NCI-H69 (cell line): ENCODE measurements at regions not wholly inside any gene's neighbourhood (a gene's known extent, or its start where the extent isn't known, plus 50 kb on each side); places are given as distances from the start of the nearest gene placed in this dataset.
A peak's percentile ranks its signal among the peaks of the same experiment; 100 is the strongest.
"Not testable (repeated sequence)": the region's sequence is repeated elsewhere in the genome, so short reads cannot be mapped to it uniquely, and the experiment has no call there.

Experiments
- DNase-seq: peaks from one replicate; lab custom pipeline; 2025; lab: John Stamatoyannopoulos, UW

DNA sequence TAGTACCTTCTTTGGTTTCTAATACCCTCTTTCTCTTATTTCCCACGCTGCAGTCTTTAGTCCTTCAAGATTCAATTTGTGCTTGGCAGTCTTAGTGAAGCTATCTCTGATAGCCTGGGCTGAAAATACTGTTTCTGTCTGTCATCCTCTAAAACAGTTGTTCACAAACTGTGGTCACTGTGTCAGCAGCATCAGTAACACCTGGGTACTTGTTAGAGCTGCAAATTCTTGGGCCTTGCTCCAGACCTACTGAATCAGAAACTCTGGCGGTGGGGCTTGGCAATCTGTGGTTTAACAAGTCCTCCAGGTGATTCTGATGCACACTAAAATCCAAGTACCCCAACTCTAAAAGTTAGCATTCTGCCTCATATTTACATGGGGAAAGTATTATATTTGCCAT is 217.5 kb upstream of the SEL1L start:
- no peak for DNase-seq

DNA sequence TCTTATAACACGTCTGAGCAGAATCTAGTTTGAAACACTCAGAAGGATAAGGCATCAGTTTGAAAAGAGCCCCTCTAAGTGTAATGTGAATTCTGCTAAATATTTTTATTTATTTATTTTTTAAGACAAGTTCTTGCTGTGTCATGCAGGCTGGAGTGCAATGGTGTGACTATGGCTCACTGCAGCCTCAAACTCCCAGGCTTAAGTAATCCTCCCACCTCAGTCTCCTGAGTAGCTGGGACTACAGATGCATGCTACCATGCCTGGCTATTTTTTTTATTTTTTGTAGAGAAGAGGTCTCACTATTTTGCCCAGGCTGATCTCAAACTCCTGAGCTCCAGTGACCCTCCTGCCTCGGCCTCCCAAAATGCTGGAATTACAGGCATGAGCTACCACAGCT is 225.9 kb upstream of the SEL1L start:
- no peak for DNase-seq

DNA sequence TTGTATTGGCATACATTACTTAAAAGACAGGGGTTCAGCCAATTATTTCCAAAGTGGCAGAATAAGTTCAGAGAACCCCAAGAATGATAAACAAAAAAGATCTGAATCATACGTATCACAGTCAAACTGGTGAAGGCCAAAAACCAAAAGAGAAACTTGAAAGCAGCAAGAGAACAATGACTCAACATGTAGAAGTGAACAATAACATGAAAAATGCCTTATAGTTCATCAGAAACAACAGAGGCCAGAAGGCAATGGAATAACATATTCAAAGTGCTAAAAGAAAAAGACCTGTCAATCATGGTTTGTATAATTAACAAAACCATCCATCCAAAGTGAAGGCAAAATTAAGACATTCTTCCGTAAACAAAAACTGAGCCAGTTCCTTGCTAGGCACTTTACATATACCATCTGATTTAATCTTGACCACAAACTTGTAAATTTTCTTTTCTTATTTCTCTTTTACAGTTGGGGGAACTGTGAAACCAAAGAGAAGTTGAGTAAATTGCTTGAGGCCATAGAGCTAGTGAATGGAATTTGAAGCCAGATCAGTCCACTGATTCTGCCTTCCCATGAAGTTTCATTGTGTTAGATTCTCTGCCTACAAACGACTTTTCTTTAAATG is 232.1 kb upstream of the SEL1L start:
- DNase-seq = no peak

DNA sequence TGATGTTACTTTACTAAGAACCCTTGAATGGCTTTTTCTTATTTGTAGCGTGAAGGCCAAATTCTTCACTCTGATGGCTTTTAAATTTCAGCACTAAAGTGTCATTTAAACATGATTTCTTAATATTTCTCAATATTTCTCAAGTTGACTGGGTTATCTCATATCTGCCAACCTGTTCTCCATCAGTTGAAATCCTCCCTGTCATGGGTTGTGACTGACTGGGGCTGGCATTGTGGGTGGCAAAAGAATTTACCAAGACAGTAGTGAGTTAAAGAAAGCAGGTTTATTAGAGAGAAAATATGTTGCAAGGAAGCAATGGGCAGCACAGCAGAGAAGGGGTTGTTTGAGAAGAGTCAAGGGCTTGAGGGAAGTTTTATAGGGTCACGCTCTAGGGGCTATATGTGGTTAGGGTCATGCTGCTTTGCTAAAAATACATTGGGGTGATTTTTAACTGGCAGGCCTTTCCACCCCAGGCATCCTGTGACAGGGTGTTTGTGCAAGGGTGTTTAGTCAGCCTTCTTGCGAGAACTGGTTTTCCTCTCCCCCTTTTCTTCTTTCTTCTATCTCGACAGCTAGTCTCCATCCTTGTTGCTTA is 232.8 kb upstream of the SEL1L start:
- DNase-seq = no peak

DNA sequence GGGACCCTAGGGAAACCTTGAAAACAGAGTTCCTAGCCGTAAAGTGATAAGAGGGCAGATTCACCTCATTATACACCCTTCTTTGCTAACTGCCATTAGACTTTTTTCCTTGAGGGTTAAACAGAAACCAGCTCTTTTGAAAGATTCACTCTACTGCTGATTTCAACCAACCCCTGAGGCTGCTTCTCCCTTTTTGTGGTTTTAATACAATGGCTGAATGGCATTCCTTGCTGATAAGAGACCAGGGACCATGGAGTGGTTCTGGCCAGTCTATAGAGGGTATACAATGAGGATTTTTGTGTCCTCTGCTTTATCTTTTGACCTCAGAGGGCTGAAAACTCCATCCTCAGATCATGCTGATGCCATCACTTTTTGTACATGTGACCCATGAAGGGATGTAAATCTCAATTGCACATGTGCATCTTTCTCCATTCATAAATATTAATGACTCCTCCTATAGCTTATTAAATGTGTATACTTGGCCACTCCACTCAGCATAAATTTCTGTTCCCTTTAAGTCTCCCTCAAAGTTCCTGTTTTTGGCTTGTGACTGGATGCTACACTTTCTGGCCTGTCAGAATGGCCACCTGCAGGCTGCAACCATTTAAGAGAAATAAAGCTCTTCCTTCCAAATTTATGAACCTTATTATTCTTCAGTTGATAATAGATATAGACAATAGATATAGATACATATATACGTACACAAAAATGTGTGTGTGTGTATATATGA is 233.8 kb upstream of the SEL1L start:
- no peak for DNase-seq

DNA sequence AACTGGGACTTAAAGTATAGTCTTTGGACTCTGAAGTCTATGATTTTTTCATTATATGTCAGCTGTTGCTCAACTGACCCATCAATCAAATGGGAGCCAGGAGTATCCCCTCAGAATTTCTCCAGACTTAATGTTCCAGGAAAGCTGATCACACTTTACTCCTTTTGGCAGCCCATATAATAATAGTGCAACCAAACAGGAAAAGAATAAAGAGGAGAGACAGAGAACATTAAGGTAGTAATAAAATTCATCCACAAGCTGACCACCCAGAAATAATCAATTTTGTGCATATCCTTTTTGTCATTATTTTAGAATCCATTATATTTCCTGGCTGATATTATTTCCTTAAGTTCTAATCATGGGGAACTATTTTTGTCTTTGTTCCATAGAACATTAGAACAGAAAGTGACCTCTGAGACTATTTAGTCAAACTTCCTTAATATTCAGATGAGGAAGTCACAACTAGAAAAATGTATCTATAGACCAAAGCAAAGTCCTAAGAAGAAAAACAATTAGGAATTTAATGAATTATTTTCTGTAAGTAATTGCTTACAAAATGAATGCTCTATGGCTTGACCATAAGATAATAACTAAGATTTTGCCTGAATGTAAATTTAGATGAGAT is 238.1 kb upstream of the SEL1L start:
- DNase-seq = no peak

DNA sequence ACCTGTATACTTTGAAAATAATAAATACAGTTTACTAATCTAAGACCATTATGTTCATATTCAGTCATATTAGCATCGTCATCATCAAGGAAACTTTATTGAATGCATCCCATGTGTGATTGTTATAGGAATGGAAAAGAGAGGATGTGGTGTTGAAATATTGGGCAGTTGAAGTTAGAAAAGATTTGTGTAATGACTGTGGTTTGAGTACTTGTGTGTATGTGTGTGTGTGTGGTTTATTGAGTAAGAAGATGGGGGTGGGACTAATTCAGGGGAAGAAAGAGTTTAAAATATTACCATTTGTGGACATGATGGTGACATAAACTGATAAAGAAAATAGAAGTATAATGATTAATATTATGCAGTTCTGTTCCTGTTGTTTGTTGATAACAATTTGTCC is 238.7 kb upstream of the SEL1L start:
- DNase-seq = no peak

DNA sequence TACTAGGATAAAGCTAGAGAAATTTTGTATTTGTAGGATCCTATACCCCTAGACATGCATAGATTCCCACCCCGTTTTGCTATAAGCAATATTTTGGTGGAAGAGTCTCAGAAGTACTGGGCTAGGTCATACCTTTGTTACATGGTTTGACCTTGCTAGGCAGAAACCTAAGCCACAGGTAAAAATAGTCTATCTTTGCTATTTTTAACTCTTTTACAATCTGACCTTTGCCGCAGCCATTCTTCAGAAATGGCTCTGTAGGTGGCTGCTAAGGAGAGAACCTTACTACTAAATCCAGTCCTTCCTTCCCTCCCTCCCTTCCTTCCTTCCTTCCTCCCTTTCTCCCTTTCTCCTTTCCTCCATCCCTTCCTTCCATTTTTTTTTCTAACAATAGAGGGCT is 242.9 kb upstream of the SEL1L start:
- DNase-seq = no peak

DNA sequence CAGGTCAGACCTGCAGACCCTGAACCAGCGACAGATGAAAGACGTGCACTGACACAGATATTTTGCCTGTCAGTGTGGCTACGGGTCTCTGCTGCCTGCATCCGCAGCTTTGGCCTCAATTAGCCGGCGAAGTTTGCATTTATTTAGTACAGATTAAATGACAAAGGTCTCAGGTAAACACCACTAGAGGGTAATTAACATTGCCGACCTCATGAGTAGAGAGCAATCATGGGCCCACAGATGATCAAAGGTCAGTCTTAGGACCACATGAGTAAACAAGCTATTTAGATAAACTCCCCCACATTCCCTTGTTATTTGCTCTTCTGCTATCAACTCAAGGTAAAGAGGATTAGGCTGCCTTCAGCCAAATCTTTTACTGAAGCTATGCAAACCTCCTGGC is 248.1 kb upstream of the SEL1L start:
- DNase-seq = not testable (repeated sequence)

DNA sequence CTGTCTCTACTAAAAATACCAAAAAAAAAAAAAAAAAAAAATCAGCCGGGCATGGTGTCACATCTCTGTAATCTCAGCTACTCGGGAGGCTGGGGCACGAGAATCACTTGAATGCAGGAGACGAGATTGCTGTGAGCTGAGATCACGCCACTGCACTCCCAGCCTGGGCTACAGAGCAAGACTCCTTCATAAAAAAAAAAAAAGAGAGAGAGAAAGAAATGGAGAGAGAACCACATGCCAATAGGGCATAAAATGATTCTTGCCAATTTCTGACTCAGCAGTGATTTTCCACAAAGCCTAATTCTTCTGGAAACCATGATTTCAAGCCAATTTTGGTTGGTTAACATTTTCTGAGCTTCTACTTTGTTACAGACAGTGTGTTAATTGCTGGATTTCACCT is 250.4 kb upstream of the SEL1L start:
- no peak for DNase-seq

DNA sequence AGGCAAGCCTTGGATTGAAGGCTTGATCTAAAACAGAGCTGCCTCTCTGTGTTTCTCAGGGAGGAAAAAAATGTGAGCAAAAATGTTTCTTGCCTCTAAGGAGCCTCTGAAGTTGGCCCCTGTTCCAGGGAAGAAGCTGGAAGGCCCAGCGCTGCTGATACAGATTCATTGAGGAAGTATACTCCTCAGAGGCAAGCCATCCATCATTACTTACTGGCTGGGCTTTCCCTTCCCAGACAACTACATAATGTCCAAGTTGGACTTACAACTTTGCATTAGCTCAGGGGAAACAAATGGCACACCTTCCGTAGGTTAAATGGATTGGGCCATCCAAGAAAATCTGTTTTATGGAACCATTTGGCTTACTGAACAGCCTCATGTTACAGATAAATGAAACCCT is 263.7 kb upstream of the SEL1L start:
- DNase-seq = no peak

DNA sequence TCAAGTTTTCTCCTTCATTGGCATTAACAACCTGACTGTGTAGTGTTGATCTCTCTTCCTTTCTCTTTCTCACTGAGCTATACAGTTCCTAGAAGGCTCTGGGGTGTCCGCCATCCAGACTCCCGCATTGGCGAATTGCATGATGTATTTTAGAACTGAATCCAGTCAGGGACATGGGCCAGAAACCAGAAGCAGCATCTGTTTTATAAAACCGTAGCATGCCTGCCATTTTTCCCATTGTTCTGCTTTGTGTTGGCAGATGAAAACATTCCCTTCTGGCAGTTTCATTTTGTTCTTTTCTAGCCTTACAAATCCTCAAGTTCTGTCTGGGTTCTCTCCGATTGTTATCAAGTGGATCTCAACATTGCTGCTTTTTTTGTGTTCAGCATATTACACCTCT is 268.3 kb upstream of the SEL1L start:
- no peak for DNase-seq

DNA sequence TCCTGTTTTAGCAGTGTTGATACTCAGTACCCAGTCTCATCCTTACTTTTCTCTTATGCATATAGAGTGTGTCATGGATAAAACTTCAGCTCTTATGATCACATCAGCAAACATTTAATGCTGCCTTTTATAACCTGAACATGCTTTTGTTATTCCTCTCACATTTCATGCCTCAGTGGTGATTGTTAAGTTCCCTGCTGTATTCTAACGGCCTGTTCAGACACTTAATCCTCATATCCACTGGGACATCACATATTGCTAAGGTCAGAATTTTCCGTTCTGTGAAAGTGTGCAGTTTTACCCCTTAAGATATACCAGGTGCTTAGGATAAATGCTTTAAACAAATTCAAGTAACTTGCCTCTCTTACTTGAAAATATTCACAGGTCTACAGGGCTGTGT is 268.7 kb upstream of the SEL1L start:
- no peak for DNase-seq

DNA sequence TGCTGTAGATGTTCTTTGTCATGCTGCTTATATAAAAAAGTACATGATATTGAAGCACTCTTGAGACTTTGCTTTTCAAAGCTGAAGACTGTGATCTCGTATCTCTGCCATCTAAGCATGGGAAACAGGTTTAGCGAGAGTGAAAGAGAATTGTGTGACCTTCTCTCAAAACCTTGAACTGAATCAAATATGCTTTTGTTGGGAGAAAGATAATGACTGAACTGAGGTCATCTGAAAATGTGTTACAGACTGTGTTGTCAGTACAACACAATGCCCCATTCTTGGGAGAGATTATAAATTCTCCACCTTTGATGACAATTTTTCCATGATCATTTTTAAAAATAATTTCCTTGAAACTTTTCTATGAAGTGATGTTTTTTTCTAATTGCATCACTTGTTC is 272.1 kb upstream of the SEL1L start:
- no peak for DNase-seq

DNA sequence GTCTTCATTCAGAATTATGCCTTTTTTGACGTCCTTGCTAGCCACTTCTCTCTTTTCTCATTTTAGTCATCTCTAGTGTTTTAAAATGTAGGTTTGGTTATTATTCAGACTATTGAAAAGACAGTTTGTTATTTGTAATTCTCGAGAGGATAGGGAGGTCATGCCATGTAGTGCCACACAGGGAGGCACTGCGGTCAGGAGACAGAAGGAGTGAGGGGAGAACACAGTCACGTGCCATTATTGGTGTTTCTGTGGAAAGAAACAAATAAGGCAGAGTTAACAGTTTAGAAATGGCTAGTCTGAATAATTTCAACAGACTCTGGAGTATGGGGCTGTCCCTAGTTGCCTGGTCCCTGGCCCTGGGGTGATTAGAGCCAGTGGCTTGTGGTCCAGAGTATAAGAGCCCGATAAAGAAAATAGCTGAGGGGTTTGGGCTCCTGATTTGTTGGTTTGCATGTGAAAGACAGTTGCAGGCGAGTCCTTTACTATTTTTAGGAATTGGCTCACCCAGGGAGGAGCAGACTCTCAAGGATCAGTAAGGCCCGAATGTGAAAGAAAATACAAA is 278.1 kb upstream of the SEL1L start:
- DNase-seq = no peak

DNA sequence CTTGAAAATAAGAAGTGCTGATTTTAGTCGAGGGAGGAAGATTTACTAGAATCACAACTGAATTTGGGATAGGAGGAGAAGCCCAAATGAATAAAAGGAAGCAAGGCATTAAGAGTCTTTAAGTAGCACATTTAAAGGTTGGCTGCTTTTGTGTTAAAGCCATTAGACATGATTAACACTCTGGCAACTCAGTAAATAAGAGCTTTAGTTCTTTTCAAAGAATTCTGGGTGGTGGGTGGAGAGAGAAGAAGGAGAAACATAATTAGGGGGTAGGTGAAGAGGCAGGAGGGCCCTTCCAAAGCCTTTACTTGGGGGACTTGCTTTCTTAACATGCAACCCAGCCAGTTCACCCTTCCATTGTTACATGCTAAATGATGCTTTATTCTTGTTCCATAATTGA is 284.6 kb upstream of the SEL1L start:
- peak; percentile 86 for DNase-seq

DNA sequence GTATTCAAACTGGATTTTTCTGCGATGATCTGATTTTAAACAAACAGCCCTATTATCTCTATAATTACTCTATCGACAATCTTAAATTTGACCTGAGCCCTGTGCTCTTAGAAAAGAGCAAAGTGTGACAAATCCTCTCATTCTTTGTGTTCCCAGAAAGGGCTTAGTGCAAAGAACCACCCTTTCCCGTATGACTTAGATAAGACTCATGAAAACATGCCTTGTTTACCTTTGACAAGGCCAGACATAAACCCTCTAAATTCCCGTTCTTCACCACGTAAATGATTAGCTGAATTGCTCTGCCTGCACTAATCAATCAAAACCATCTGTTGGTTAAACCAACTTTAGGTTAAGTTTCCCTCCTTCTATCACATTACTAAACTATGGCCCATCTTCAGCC is 285.7 kb upstream of the SEL1L start:
- DNase-seq = peak; percentile 10

DNA sequence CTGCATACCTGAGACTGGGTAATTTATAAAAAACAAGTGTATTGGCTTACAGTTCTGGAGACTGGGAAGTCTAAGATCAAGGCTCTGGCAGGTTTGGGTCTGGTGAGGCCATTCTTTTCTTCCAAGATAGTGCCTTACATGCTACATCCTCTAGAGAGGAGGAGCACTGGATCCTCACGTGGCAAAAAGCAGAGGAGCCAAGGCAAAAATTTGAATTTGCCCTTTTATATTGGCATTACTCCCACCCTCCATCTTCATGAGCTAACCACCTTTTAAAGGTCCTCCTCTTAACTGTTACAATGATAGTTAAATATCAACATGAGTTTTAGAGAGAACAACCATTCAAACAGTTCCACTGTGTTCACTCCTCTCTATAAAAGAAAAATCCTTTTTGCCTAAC is 286.3 kb upstream of the SEL1L start:
- DNase-seq = no peak

DNA sequence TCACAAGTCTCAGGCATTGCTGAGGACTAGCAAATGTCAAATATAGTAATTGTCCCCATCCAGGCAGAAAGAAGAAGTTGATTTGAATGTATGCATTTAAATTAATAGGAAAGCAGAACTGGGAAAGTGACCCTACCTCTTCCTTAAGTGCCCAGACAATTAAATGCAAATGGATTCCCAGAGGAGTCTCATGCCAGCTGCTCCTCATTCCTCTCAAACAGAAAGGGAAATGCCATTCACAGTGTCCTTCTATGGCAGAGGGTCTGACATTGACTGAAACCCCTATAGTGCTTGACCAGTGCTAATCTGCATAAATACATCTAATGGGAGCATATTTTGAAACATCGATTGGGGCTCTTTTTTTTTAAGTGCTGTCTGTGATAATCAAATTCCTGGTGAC is 292.4 kb upstream of the SEL1L start:
- peak; percentile 91 for DNase-seq

DNA sequence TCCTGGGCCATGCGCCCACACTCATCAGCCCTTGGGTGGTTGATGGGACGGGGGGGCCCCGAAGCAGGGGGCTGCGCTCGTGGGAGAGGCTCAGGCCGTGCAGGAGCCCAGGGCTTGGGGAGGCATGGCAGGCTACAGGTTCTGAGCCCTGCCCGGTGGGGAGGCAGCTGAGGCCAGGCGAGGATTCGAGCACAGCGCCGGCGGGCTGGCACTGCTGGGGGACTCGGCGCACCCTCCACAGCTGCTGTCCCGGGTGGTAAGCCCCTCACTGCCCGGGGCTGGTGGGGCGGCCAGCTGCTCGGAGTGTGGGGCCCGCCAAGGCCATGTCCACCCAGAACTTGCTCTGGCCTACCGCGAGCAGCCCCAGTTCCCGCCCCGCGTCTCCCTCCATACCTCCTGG is 295.8 kb upstream of the SEL1L start:
- DNase-seq = no peak

DNA sequence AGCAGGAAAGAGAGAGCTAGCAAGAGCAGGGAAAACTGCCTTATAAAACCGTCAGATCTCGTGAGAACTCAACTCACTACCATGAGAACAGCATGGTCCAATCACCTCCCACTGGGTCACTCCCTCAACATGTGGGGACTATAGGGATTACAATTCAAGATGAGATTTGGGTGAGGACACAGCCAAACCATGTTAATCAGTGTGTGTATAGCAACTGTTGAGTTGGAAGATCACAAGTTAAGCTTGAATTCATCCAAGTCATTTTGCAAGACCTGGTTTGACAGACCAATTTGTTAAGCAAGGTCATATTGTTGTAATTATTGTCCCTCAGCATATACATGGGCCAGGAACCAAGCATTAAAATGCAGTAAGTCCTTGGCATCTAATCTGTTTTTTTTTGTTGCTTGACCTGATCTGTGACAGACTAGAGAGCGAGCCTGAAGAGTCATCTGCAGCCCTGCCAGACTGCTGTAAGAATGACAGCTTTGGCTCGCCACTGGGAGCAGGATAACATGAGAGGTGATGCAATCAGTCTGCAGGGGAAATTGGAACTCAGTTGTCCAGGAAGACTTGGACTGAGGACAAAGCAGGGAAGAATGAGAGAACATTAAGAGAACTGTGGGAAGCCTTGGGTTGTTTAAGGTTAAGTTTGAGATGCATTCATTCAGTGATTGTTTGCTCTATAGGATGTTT is 297.6 kb upstream of the SEL1L start:
- peak; percentile 87 for DNase-seq

DNA sequence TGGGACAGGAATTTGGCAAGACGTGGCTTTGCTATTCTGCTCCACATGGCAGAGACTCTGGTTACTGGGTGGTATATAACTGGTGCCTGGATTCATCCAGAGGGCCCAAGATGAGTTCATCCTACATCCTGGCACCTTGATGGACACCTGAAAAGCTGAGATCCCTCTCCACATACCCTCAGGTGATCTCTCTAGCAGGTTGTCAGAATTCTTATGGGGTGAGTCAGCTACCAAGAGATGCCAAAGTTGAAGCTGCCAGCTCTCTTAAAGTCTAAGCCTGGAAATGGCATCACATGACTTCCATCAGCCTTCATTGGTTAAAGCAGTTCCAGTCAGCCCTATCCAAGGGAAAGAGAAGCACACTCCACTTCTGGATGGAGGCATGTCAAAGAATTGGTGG is 300.7 kb upstream of the SEL1L start:
- DNase-seq = no peak
